Left renal cortex interstitium (tissue), 4 donors: ENCODE measurements at regions not wholly inside any gene's neighbourhood (a gene's known extent, or its start where the extent isn't known, plus 50 kb on each side); places are given as distances from the start of the nearest gene placed in this dataset.
"Not testable (repeated sequence)": the region's sequence is repeated elsewhere in the genome, so short reads cannot be mapped to it uniquely, and the experiment has no call there.

Source experiments
- DNase-seq, 4 donors: peaks; one replicate each; pipeline ENCODE4 v3.0.0-alpha.2; 2013; ENCODE audit warnings: low read depth in 4 of 4, low spot score in 2 of 4, missing footprints in 1 of 4

DNA sequence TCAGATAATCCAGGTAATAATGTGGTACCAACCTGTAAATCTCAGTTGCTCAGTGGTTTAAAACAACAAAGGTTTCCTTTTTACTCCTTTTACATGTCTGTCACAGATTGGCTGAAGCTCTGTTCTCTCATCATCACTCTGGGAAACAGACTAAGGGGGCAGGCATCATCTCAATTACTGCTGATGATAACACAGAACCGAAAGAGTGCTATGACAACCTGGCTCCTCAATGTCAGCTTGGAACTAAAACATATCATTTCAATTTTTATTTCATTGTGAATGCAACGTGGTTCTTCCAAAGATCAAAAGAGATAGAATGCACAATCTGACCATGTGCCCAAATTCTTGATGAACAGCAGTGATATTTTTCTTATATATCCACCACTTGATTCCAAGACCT is 1315.0 kb upstream of the CDH2 start:
- DNase-seq: no peak

DNA sequence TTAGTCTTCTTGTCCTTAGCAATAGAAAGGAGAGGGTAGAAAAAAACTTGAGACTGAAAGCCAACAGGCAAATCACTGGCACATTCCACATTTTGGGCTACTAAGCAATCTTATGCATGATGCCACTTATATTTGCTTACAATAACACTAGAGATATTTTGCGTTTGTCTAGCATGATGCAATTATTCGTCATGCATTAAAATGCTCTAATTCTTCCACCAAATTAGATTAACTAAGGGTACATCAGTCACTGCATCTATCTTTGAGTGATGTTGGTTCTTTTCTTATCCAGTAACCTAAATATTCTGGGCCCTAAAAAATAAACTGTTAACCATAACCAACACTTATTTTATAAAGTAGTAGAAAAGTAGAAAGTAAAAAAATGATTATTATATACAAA is 1311.7 kb upstream of the CDH2 start:
- DNase-seq: no peak

DNA sequence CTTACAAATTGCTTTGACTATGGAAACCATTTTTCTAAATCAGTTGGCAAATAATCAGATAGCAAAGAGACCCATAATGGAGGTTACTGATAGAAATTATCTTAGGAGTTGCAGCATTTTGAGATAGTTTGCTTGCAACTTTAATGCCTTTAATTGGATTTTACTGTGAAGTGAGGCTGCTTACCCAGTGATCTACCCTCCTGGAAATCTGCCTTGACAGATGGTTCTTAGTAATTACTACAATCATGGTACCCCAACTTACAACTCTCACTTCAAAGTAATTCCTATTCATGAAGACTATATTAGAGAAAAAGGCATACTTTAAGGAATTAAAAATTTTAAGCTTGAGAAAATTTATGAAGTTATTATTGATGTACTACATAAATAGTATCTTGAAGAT is 1288.6 kb upstream of the CDH2 start:
- no peak for DNase-seq

DNA sequence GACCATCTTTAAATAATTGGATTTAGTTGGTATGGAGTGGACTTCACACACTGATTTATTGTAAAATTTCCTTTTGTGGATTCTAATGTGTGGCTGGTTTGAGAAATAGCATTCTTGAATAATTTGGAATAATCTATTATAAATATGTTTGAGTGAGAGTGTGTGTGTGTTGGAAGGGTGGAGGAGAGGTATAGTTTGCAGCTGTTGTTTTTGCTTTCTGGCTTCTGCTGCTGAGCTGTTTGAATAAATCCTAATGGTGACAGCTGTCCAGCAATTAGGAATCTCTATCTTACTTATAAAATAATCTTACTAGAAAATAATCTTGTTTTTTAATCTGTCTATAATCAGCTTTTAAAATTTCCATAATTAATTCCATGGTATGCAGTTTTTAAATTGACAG is 1283.0 kb upstream of the CDH2 start:
- DNase-seq: no peak

DNA sequence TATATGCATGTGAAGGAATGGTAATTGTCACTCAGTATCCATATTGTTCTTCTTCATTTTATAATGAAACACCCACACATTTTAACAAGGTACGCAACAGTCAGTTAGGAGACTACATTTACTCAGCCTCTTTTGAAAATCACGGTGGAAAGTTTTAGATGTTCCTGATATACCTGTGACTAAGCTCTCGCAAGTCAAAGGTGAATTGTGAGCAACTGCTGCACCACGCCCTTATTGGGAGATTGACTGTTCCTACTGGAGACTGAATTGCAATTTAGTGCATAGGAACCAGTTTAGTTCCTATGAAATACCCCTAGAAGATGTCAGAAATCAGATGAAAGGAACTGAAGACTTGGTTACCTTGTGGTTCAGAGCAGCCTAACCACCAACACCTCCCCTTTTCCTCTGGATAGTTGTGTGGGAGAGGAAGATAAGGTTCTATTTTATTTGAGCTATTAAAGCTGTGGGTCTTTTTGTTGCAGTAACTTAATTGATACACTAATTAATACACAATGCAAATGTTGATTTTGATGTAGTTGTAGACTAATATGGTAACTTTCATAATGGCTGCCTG is 1280.5 kb upstream of the CDH2 start:
- no peak for DNase-seq

DNA sequence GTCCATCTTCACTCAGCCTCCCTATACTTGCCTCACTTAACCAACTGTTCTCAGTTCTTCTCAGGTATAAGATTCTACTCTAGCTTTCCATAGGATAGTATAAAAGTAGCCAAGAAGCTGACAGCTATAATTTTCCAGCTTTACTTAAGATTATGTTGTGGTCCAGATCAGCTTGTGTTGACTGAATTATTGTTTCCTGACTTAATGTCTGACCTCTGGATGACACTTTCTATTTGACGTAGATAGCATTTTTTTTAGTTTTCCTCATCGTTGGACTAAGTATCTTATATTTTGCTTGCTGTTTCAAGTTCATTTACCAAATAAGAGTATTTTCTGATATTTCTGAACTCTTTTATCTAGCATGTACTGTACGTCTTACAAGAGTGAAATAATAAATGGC is 1272.5 kb upstream of the CDH2 start:
- DNase-seq: peak in 2 of 4 donors; percentile 3 to 4

DNA sequence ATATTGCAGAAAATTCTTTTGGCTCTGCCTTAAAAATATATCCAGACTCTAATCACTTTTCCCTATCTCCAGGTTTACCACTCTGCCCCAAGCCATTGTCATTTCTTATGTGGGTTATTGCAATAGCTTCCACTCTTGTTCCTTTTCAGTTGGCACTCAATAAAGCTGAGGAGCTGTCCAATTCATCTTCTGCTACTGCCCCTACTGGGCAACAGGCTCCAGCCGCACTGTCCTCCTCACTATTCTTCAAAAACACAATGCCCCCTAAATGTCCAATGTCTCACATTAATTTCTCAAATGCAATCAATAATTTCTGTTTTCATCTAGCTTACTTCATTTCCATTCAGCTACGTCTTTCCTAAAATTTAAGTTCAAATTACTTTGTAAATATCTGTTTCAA is 1262.5 kb upstream of the CDH2 start:
- no peak for DNase-seq

DNA sequence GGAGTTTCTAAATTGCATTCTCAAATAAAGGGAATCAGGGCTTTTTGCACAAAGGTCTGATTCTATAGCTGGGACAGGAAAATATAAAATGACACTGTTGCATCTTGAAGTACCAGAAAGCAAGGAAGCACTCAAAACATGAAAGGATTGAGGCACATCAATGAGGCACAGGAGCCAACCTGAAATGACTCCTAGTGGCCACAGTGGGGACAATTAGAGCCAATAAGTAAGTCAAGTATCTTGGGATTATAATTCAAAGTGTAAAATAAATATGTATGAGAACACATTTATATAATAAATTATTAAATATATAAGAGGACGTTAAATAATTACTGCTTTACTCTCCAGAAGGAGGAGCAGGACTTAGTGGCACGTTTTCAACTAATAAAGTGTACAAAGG is 1259.5 kb upstream of the CDH2 start:
- DNase-seq: no peak

DNA sequence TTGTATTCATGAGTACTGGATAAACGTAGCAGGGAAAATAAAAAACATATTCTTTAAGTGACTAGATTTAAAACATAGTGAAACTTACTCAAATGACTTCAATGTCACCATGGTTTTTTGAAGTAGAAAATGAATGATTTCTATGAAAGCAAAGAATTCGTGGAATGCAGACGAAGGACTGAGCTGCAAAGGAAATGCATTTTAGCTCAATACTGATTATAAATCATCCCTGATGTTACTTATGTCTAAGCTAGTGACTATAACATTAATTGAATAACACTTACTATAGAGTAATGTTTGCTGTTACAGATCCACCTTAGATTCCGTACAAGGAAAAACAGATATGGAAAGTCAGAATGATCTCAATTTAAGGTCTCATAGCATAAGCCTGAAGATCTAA is 1257.7 kb upstream of the CDH2 start:
- DNase-seq: no peak

DNA sequence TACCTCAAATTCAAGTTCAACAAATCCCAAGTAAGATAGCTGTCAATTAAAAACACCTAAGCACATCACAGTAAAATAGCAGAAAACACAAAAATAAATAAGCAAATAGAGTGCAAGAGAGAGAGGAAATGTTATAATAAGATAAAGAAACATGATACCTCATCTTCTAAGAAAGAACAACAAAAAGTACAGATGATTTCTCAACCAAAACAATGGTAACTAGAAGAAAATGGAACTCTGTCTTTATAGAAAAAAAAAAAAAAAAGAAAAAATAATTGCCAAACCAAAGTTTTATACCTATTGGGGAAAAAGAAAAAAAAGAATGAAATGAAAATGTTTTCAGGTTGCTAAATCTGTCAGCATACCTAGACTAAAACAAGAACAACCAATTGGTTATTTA is 1253.5 kb upstream of the CDH2 start:
- DNase-seq: no peak

DNA sequence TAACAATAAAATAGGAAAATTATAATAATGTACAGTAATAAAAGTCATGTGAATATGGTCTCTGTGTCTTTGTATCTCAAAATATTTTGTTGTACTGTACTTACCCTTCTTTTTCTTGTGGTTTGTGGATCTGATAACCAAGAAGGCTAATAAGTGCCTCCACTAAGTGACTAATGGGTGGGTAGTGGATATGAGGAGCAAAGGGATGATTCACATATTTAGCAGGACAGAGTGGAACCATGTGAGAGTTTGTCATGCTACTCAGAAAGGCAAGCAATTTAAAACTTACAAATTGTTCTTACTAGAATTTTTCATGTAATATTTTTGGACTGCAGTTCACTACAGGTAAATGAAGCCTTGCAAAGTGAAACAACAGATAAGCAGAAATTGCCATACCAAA is 1241.2 kb upstream of the CDH2 start:
- DNase-seq: no peak

DNA sequence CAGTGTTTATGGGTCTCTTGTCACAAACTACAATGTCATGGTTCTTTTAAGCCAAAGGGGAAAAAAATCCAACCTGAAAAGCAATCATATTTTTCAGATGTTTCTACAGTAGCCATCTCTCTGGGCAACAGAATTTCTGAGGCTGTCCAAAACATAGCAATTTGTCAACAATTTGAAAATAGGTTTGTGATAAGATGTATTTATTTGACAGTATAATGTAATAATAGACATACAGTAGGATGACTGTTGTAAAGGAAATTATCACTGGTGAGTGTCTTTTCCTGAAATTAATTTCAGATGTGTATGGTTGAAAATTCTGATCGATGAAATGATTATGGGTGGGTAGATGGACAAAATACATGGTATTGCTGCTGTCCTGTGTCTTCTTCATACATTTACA is 1230.1 kb upstream of the CDH2 start:
- DNase-seq: no peak

DNA sequence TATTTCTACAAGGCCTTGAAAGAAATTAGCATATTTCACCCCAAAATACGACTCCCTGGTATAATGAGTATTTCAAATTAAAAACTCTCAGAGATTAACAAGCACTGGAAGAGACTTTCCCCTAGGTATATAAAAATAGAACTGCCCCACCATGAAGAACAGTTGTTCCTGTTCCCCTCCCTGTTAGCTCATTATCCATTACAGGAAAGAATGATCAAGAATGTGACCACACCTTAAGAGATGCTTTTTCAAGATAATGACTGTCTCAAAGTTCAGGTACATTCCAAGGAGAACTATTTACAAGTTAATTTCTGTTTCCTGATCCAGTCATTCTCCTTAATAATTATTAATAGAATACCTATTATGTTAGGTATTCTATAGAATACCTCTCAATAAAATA is 1220.6 kb upstream of the CDH2 start:
- no peak for DNase-seq

DNA sequence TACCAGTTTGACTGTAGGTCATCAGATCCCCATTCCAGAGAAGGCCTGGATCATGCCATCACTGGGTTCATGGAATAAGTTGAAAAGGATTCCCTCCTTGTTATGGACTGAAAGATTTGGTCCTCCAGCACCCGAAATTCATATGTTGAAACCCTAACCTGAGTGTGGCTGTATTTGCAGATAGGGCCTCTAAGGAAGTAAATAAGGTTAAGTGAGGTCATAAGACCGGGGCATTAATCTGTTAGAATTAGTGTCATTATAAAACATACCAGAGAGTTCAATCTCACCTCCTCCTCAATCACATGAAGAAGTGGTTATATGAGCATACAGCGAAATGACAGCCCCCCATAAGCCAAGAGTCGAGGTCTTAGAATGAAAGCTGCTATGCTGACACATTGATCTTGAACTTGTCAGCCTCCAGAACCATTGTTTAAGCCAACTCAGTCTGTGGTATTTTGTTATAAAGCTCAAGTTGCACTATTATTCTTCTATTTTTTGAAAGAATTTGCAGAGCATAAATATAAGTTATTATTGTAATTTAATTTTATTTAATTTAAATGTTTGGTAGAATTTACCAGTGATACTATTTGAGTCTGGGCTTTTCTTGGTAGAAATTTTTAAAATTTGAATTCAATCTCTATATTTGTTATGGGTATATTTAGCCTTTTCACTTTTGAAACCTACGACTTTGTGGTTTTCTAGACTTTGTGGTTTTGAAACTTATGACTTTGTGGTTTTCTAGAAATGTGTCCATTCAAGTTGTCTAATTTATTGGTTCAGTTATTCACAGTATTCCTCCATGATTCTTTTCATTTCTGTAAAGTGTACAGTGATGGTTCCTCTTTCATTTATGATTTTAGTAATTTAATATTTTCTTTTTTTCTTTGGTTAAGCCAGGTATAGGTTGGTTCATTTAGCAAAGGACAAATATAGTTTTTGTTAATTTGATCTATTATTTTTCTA is 1206.7 kb upstream of the CDH2 start:
- DNase-seq: no peak

DNA sequence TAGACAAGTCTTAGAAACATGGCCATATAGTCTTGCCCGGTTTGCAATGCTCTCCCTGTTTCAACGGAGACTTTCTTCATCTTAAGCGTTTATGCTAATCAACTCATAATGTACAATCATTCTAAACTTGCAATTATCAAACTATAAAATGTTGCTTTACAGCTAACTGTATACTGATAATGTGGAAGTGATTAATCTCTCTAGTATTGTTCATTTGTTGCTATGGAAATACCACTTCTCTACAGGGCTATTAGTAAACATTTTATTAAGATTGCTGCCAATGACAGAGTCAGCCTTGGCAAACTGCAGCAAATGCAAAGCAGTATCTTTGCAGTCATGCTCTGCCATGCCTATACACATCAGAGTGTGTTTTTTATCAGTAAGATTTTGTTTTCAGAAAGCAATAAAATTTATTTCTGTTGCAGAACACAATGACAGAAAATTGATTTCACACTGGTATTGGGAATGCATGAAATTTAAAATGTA is 1201.8 kb upstream of the CDH2 start:
- DNase-seq: no peak

DNA sequence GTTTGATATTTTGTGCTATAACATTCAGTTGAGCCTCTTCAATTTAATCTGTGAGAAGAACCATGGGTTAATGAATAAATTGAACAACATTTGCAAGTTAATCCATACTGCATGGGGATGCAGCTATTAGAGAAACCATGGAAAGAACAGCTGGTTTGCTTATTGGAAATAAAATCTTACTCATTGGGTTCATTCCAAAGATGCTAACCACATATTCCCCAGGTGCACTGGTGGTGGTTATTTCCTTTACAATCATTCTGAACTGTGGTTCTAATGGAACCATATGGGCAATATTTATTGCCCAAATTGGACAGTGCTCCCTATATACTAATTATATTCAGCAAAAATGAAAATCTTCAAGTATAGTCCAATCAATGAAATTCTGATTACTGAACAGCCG is 1200.4 kb upstream of the CDH2 start:
- no peak for DNase-seq

DNA sequence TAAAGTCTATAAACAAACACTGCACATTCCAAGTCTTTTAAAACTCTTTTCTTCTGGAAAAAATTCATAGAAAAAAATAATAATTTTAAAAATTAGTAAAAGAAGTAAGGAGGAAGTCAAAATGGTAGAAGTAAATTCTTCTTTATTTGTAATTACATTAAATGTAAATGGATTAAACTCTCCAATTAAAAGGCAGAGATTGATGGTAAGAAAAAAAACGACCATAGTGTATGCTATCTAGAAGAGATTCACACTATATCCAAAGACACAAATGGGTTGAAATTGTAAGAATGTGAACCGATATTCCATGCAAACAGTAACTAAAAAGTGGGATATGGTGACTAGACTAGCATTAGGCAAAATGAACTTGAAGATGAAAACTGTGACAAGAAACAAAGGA is 1196.1 kb upstream of the CDH2 start:
- DNase-seq: no peak

DNA sequence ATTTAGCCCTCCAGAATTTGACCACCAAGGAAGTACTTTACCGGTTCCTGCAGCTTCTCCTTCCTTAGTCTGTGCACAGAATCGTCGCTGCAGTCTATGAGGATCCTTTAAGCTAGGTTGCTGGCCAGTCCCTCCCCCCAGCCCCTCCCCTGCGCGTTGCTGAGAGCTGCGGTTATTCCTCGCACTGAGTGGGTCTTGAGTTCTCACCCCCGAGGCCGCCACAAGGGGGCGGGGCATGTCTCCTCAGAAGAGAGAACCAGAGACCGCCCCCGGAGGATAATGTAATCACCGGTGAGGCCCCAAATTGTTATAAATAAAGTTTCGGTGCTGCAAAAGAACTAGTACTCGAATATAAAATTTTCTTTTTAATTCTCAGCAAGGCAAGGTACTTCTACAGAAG is 1184.9 kb upstream of the CDH2 start:
- DNase-seq: no peak

DNA sequence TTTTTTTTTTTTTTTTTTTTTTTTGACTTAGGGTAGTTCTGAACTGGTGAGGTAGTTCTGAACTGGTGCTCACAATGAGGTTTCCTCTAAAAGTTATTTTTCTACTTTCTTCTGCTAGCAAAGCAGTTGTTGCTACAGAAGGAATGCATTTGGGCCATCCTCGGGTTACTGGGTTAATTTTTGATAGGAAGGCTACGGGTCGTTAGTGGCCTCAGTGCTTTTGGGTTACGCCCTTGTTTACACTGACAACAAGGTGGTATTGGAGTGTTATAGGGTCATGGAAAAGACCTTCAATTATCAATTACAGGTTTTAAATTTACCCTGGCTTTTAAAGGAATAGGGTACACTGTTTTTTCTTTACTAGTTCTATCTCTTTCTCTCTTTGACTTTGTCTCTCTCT is 1183.7 kb upstream of the CDH2 start:
- DNase-seq: not testable (repeated sequence)

DNA sequence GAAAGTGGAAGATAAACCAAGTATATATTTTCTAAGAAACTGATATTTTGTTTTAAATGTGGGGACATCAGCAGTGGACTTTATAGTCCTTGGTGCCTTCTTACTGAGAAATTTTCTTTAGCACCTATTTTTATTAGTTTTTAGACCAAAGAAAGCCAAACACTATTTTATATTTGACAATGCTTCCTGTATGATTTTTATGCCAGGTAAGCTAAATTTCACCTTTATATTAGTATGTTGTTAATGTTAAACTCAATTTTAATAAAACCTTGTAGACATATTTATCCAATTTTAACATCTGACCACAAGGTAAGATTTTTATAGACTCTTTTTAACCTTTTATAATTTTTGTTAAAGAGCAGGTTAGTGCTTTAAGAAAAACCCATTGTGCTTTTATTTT is 1182.3 kb upstream of the CDH2 start:
- not testable (repeated sequence) for DNase-seq

DNA sequence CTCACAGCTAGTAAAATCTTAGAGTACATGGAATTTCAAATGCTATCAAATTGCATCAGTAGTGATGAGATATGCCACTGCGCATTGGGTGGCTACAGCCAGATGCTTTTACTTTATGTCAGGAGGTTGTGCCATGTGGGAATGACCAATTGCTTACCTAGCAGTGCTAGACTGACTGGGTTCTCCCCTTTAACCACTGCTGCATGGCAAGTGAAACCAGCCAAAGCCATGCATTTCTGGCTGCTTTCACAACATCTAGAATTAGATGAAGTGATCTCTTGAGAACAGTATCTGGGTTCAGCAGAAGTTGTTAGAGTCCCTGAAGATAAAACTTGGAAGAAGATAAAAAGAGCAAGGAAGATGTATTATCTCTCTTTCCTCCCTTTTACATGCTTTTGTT is 1174.2 kb upstream of the CDH2 start:
- DNase-seq: no peak

DNA sequence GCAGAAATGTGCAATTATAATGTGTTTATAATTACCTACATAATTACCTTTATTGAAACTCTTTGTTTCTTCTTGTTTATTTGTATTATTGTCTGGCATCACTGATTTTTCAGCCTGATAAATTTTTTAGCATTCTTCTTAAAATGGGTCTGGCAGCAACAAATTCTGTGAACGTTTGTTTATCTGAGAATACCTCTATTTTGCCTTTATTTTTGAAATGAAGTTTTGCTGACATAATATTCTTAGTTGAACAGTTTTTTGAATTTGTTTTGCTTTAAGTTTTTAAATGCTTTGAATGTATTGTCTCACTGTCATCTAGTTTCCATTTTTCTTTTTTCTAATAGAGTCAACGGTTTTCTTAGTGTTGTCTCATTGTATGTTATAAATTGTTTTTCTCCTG is 1152.0 kb upstream of the CDH2 start:
- DNase-seq: no peak
